Upper lobe of left lung (tissue), 6 donors: ENCODE measurements at regions not wholly inside any gene's neighbourhood (a gene's known extent, or its start where the extent isn't known, plus 50 kb on each side); places are given as distances from the start of the nearest gene placed in this dataset.

Source experiments
- ATAC-seq, 2 donors: fragments of 200-7000 bp; cut with Tn5 transposase; one replicate each; pipeline ENCODE4 v1.9.1; 2022; ENCODE audit warnings: mild to moderate bottlenecking in 2 of 2, moderate library complexity in 2 of 2; ENCODE audit not compliant: low FRiP score in 2 of 2
- DNase-seq, 2 donors: peaks; one replicate each; pipeline ENCODE4 v3.0.0-alpha.2; 2019 to 2020
- H3K27ac ChIP-seq, 4 donors: fragments of 200-600 bp; sonication (generic); one replicate each; pipeline ENCODE4 v1.5.1; 2016 to 2019
- H3K27me3 ChIP-seq, 4 donors: fragments of 200-600 bp; sonication (generic); one replicate each; pipeline ENCODE4 v1.5.1; 2017 to 2019
- H3K36me3 ChIP-seq, 4 donors: fragments of 200-600 bp; sonication (generic); one replicate each; pipeline ENCODE4 v1.5.1; 2016 to 2019
- H3K4me1 ChIP-seq, 4 donors: fragments of 200-600 bp; sonication (generic); one replicate each; pipeline ENCODE4 v1.5.1; 2018 to 2019
- H3K4me3 ChIP-seq, 4 donors: fragments of 200-600 bp; sonication (generic); one replicate each; pipeline ENCODE4 v1.5.1; 2017 to 2019; ENCODE audit warnings: mild to moderate bottlenecking in 2 of 4, moderate library complexity in 1 of 4
- H3K9me3 ChIP-seq, 4 donors: fragments of 200-600 bp; sonication (generic); one replicate each; pipeline ENCODE4 v1.5.1; 2018 to 2019
- EP300 ChIP-seq, 4 donors: sonication (generic); formaldehyde crosslinking; IDR thresholded peaks; one replicate each; pipeline ENCODE4 v1.5.1; 2017; ENCODE audit warnings: antibody characterized with exemption in 4 of 4, control low read depth in 2 of 4
- POLR2A ChIP-seq, 4 donors: fragments of 450-650 bp; IDR thresholded peaks; one replicate each; pipeline ENCODE4 v1.5.1; 2016 to 2017; ENCODE audit warnings: antibody characterized with exemption in 4 of 4, mild to moderate bottlenecking in 2 of 4
- POLR2AphosphoS5 ChIP-seq, 2 donors: sonication (generic); formaldehyde crosslinking; IDR thresholded peaks; one replicate each; pipeline ENCODE4 v1.5.1; 2017; ENCODE audit warnings: antibody characterized with exemption in 2 of 2
- WGBS, 2 donors: methylation state at CpG; one replicate each; pipeline ENCODE4 v1.1.5; 2017 to 2018; 5-methylcytosine and 5-hydroxymethylcytosine counted together
- TF ChIP-seq, protein P1 (sequence below), 6 experiments: fragments of 450-650 bp in 4 of 6; fragments of 200-600 bp in 2 of 6; sonication (generic) in 2 of 6; IDR thresholded peaks; one replicate each; pipeline ENCODE4 v1.5.1; 2016 to 2019; ENCODE audit warnings: antibody characterized with exemption in 6 of 6
- donor health status: DM: no; HTN: no; CAD: no; lungs with moderate emphysema.
- donor health status: DM: no; HTN: yes; CAD: no; lungs with severe emphysema.

DNA sequence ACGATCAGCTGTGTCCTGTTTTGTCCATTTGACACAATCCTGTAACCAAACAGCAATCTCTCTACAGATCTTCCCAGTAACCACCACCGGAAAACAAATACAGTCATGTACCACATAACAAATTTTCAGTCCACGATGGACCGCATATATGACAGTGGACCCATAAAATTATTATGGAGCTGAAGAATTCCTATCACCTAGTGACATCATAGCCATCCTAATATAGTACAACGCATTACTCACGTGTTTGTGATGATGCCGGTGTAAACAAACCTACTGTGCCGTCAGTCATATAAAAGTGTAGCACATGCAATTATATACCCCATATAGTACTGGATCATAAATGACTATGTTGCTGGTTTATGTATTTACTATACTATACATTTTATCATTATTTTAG lies 133.7 kb upstream of the EDNRA start:
- 80 to 85% methylated on average over 8 of the region's 8 CpGs for WGBS, 2 donors
- Histone ChIP-seq H3K36me3 (no peaks in the 10 kb centered on the region), H3K9me3 (no peaks in the 10 kb centered on the region), H3K27ac (no peak overlapping the region), H3K4me3 (no peak overlapping the region), H3K27me3 (no peaks in the 10 kb centered on the region), H3K4me1 (no peaks in the 10 kb centered on the region)
- TF ChIP-seq, protein P1, sequence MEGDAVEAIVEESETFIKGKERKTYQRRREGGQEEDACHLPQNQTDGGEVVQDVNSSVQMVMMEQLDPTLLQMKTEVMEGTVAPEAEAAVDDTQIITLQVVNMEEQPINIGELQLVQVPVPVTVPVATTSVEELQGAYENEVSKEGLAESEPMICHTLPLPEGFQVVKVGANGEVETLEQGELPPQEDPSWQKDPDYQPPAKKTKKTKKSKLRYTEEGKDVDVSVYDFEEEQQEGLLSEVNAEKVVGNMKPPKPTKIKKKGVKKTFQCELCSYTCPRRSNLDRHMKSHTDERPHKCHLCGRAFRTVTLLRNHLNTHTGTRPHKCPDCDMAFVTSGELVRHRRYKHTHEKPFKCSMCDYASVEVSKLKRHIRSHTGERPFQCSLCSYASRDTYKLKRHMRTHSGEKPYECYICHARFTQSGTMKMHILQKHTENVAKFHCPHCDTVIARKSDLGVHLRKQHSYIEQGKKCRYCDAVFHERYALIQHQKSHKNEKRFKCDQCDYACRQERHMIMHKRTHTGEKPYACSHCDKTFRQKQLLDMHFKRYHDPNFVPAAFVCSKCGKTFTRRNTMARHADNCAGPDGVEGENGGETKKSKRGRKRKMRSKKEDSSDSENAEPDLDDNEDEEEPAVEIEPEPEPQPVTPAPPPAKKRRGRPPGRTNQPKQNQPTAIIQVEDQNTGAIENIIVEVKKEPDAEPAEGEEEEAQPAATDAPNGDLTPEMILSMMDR (IDR thresholded peaks at IDR 0.05) = no peak
- TF ChIP-seq POLR2A (IDR thresholded peaks at IDR 0.05) (no peak), POLR2AphosphoS5 (IDR thresholded peaks at IDR 0.05) (no peak), EP300 (IDR thresholded peaks at IDR 0.05) (no peak)
- DNase-seq = no peak
- no peak for ATAC-seq

DNA sequence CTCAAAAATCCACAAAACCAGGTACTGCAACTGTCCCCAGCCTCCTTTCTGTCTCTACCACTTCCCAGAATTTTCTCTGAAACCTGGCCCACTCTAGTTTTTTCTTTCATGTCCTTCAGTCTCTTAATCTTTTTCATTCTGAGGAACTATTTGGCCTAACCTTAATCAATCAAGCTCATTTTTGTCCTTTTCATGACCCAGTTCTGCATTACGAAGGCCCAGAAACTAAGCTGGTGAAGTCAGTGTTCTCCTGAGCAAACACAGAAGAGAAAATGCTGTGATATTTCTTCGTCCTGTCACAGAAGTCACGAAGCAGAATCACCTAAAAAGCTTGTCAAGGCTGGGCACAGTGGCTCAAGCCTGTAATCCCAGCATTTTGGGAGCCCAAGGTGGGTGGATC lies 131.7 kb upstream of the EDNRA start:
- Histone ChIP-seq H3K27ac (no peak overlapping the region), H3K4me1 (no peaks in the 10 kb centered on the region), H3K27me3 (no peaks in the 10 kb centered on the region), H3K9me3 (no peaks in the 10 kb centered on the region), H3K4me3 (no peak overlapping the region), H3K36me3 (no peaks in the 10 kb centered on the region)
- ATAC-seq (no peak), DNase-seq (no peak)
- no peak for TF ChIP-seq EP300 (IDR thresholded peaks at IDR 0.05)
- no peak for TF ChIP-seq POLR2A (IDR thresholded peaks at IDR 0.05)
- TF ChIP-seq, protein P1 (IDR thresholded peaks at IDR 0.05) = no peak
- TF ChIP-seq POLR2AphosphoS5 (IDR thresholded peaks at IDR 0.05) = no peak
- WGBS, 2 donors = 59 to 70% methylated on average over 3 of the region's 3 CpGs

DNA sequence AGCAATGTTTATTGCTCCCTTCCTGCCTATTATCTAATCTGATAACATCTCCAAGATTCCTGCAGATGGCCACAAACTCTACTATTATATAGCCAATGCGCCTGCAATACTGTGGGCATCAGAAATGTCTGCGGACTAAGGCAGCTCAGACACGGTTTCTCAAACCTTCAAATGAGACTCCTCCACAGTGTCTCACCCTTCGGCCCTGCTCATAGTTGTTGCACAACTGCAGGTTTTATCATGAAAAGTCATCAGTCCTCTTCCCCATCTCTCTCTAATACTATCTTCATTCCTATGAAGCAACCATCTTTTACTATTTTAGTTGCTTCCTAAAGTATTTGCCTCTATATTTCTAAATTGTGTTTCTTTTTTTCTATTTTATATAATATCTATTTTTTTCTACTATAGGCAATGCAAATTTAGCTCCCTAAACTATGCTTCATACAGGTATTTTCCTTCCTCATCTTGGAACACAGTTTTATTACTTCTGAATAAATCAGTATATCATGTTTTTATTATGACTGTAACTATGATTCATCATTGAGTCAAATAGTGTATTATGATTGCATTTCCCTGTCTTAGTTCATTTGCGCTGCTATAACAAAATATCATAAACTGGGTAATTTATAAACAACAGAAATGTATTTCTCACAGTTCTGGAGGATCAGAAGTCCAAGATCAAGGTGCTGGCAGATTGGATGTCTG lies 129.7 kb upstream of the EDNRA start:
- TF ChIP-seq POLR2A (IDR thresholded peaks at IDR 0.05) = no peak
- TF ChIP-seq EP300 (IDR thresholded peaks at IDR 0.05) = no peak
- no peak for DNase-seq
- H3K4me1 ChIP-seq = no peaks in the 10 kb centered on the region
- no peaks in the 10 kb centered on the region for H3K36me3 ChIP-seq
- no peaks in the 10 kb centered on the region for H3K9me3 ChIP-seq
- no peak overlapping the region for H3K27ac ChIP-seq
- no peaks in the 10 kb centered on the region for H3K27me3 ChIP-seq
- no peak for ATAC-seq
- WGBS, 2 donors = 89 to 92% methylated on average over 5 of the region's 5 CpGs
- no peak overlapping the region for H3K4me3 ChIP-seq

DNA sequence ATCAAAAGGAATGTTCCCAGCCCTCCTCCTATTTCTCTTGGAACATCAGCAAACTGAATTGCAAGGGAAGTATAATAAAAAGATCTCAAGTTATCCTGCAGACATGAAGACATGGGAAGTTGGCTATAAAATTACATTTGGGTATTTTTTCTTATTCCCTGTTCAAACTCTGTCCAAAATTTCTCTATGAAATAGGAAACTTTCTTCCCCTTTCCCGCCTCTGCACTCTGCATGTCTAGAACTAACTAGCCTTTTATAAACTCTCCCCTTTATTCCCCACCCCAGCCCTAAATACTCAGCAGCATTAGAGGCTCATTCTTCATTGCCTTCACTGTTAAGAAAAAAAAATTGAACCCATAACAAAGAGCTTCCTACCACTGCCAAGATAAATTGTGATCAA lies 126.7 kb upstream of the EDNRA start:
- no peak for ATAC-seq
- no peak overlapping the region for H3K4me3 ChIP-seq
- TF ChIP-seq EP300 (IDR thresholded peaks at IDR 0.05) (no peak), POLR2AphosphoS5 (IDR thresholded peaks at IDR 0.05) (no peak), POLR2A (IDR thresholded peaks at IDR 0.05) (no peak)
- TF ChIP-seq, protein P1 (IDR thresholded peaks at IDR 0.05) = no peak
- no peak overlapping the region for H3K27ac ChIP-seq
- H3K36me3 ChIP-seq = no peaks in the 10 kb centered on the region
- H3K4me1 ChIP-seq = no peaks in the 10 kb centered on the region
- WGBS, 2 donors = 72 to 80% methylated on average over 1 of the region's 1 CpG
- H3K9me3 ChIP-seq = no peaks in the 10 kb centered on the region
- no peaks in the 10 kb centered on the region for H3K27me3 ChIP-seq
- no peak for DNase-seq

DNA sequence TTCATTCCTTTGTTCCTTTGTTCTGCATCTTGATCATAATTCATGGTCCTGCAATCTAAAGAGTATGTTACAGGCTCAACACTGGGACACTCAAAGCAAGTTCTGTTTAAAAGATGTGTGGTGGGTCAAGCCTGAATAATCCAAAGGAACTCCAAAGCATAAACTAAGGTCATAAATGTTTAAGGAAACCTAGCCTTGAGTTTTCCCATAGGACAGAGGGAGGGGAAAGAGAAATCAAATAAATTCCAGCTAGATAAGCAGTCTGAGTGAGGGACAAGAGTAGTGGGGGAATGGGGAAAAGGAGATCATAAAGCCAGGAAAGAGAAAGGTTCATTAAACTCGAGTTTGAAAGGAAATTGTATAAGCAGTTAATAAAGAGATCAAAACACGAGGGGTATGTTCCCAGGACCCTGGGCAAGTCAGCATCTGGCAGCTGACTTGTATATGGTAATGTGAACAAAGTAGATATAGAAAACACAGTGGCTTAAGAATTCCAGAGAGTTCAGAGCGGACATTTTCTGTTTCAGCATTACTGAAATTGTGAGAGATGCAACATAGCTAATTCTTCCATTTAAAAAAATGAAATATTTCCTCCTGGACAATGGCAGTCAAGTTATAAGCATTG lies 125.8 kb upstream of the EDNRA start:
- ATAC-seq = no peak
- no peak for DNase-seq
- Histone ChIP-seq H3K27ac (no peak overlapping the region), H3K9me3 (no peaks in the 10 kb centered on the region), H3K36me3 (no peaks in the 10 kb centered on the region), H3K27me3 (no peaks in the 10 kb centered on the region), H3K4me3 (no peak overlapping the region), H3K4me1 (no peaks in the 10 kb centered on the region)
- TF ChIP-seq EP300 (IDR thresholded peaks at IDR 0.05) = no peak
- no peak for TF ChIP-seq POLR2A (IDR thresholded peaks at IDR 0.05)
- TF ChIP-seq, protein P1 (IDR thresholded peaks at IDR 0.05) = no peak
- TF ChIP-seq POLR2AphosphoS5 (IDR thresholded peaks at IDR 0.05) = no peak
- WGBS, 2 donors = 46 to 54% methylated on average over 3 of the region's 3 CpGs
